ENCODE measurements at regions not wholly inside any gene's neighbourhood (a gene's known extent, or its start where the extent isn't known, plus 50 kb on each side); places are given as distances from the start of the nearest gene placed in this dataset.
A peak's percentile ranks its signal among the peaks of the same experiment; 100 is the strongest.

GRCh38 chr18:38565513-38565912, 999.9 kb upstream of the CELF4 start:
- Histone ChIP-seq H3K4me1 (no peaks in the 10 kb centered on the region), H3K27ac (no peak overlapping the region)
- whole genome bisulfite sequencing, 2 donors, result 94 to 100% methylated on average over 1 of the region's 1 CpG

GRCh38 chr18:38563396-38563980, 997.9 kb upstream of the CELF4 start:
- Histone ChIP-seq H3K4me3 (no peak overlapping the region), H3K4me1 (no peaks in the 10 kb centered on the region), H3K27ac (no peak overlapping the region), H3K9me3 (no peaks in the 10 kb centered on the region), H3K27me3 (no peaks in the 10 kb centered on the region), H3K36me3 (no peaks in the 10 kb centered on the region)
- WGBS, 2 donors, result 88 to 89% methylated on average over 2 of the region's 2 CpGs
- peak in 1 of 2 donors; percentile 62 for ATAC-seq (ENCODE audit: low FRiP score in 2 of 2)
- TF ChIP-seq, protein P1, sequence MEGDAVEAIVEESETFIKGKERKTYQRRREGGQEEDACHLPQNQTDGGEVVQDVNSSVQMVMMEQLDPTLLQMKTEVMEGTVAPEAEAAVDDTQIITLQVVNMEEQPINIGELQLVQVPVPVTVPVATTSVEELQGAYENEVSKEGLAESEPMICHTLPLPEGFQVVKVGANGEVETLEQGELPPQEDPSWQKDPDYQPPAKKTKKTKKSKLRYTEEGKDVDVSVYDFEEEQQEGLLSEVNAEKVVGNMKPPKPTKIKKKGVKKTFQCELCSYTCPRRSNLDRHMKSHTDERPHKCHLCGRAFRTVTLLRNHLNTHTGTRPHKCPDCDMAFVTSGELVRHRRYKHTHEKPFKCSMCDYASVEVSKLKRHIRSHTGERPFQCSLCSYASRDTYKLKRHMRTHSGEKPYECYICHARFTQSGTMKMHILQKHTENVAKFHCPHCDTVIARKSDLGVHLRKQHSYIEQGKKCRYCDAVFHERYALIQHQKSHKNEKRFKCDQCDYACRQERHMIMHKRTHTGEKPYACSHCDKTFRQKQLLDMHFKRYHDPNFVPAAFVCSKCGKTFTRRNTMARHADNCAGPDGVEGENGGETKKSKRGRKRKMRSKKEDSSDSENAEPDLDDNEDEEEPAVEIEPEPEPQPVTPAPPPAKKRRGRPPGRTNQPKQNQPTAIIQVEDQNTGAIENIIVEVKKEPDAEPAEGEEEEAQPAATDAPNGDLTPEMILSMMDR (IDR thresholded peaks at IDR 0.05), result no peak
- TF ChIP-seq EP300 (IDR thresholded peaks at IDR 0.05), result no peak
- no peak for TF ChIP-seq POLR2AphosphoS5 (IDR thresholded peaks at IDR 0.05)
- no peak for TF ChIP-seq POLR2A (IDR thresholded peaks at IDR 0.05)
- no peak for DNase-seq

More at GRCh38 chr18:38565513-38565912, 999.9 kb upstream of the CELF4 start:
- DNase-seq (no peak), ATAC-seq (ENCODE audit: low FRiP score in 2 of 2) (no peak)
- Histone ChIP-seq H3K27me3 (no peaks in the 10 kb centered on the region), H3K4me3 (no peak overlapping the region), H3K36me3 (no peaks in the 10 kb centered on the region), H3K9me3 (no peaks in the 10 kb centered on the region)
- TF ChIP-seq POLR2AphosphoS5 (IDR thresholded peaks at IDR 0.05) (no peak), POLR2A (IDR thresholded peaks at IDR 0.05) (no peak), EP300 (IDR thresholded peaks at IDR 0.05) (no peak)
- TF ChIP-seq, protein P1 (IDR thresholded peaks at IDR 0.05), result no peak

- TF ChIP-seq POLR2A (IDR thresholded peaks at IDR 0.05) (no peak), EP300 (IDR thresholded peaks at IDR 0.05) (no peak), POLR2AphosphoS5 (IDR thresholded peaks at IDR 0.05) (no peak)
- TF ChIP-seq, protein P1 (IDR thresholded peaks at IDR 0.05), result no peak
- Histone ChIP-seq H3K27me3 (no peaks in the 10 kb centered on the region), H3K27ac (no peak overlapping the region), H3K36me3 (no peaks in the 10 kb centered on the region), H3K4me3 (no peak overlapping the region), H3K9me3 (no peaks in the 10 kb centered on the region), H3K4me1 (no peaks in the 10 kb centered on the region)
- no peak for ATAC-seq (ENCODE audit: low FRiP score in 2 of 2)
- no peak for DNase-seq
- WGBS, 2 donors, result 50 to 51% methylated on average over 5 of the region's 5 CpGs
Measured at GRCh38 chr18:38557006-38557405, 991.4 kb upstream of the CELF4 start.

DNA sequence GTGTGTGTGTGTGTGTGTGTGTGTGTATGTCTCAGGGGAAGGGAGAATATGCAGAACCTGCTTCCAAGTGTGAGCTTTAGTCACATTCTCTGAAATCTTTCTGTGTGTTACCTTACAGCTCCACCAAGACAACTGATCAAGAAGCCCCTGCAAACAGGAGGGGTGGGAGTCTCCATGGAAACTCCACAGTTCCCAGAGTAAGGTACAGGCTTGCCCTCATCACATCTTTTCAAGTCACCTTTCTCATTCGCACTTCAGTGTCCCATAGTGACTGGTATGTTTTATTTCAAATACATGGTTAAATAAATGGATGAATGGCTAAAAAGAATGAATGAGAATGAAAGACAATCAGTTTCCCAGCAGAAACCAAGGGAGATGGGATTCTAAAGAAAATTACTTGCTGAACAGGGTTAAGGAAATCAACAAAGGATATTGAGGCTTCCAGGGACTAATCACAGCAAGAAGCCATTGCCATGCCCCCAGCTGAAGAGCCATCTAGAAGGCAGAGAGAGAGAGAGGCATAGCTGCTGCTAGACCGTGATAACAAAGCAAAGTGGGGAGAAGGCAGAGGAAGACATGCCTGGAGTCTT, 987.2 kb upstream of the CELF4 start:
- no peaks in the 10 kb centered on the region for H3K27me3 ChIP-seq
- DNase-seq, result no peak
- H3K36me3 ChIP-seq, result no peaks in the 10 kb centered on the region
- 82 to 92% methylated on average over 2 of the region's 2 CpGs for WGBS, 2 donors
- H3K4me3 ChIP-seq, result no peak overlapping the region
- no peak for ATAC-seq (ENCODE audit: low FRiP score in 2 of 2)
- H3K9me3 ChIP-seq, result no peaks in the 10 kb centered on the region
- no peak overlapping the region for H3K27ac ChIP-seq
- H3K4me1 ChIP-seq, result no peaks in the 10 kb centered on the region
- TF ChIP-seq EP300 (IDR thresholded peaks at IDR 0.05) (no peak), POLR2AphosphoS5 (IDR thresholded peaks at IDR 0.05) (no peak), POLR2A (IDR thresholded peaks at IDR 0.05) (no peak)
- TF ChIP-seq, protein P1 (IDR thresholded peaks at IDR 0.05), result no peak

DNA sequence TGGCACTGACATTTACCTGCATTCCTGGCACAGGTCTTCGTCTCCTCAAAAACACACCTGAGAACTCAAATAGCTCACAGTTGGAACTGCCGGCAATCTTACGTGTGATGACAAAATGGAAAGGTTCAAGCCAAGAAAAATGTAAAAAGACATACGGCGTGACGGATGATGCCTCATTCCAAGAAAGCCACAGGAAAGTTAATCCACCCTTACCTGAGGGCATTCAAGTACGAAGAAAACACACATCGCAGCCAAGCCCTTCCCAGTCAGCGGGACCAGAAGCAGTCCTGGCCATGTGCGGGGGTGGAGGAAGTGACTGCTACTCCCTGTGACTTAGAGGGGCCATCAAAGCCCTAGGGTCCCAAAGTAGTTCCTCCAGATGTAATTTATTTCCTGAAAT, 986.3 kb upstream of the CELF4 start:
- Histone ChIP-seq H3K9me3 (no peaks in the 10 kb centered on the region), H3K27me3 (no peaks in the 10 kb centered on the region), H3K36me3 (no peaks in the 10 kb centered on the region), H3K4me3 (no peak overlapping the region), H3K4me1 (no peaks in the 10 kb centered on the region), H3K27ac (no peak overlapping the region)
- peak in 1 of 2 donors; percentile 43 for ATAC-seq (ENCODE audit: low FRiP score in 2 of 2)
- no peak for DNase-seq
- TF ChIP-seq, protein P1 (IDR thresholded peaks at IDR 0.05), result no peak
- no peak for TF ChIP-seq POLR2AphosphoS5 (IDR thresholded peaks at IDR 0.05)
- no peak for TF ChIP-seq POLR2A (IDR thresholded peaks at IDR 0.05)
- TF ChIP-seq EP300 (IDR thresholded peaks at IDR 0.05), result no peak
- WGBS, 2 donors, result 79 to 88% methylated on average over 10 of the region's 10 CpGs
